Fibroblast of the aortic adventitia (primary cell): ENCODE measurements at regions not wholly inside any gene's neighbourhood (a gene's known extent, or its start where the extent isn't known, plus 50 kb on each side); places are given as distances from the start of the nearest gene placed in this dataset.
"Not testable (repeated sequence)": the region's sequence is repeated elsewhere in the genome, so short reads cannot be mapped to it uniquely, and the experiment has no call there.

Source experiments
- DNase-seq: peaks from one replicate; pipeline ENCODE4 v3.0.0-alpha.2; 2010; ENCODE audit warnings: low read depth
- H3K4me3 ChIP-seq: 2 replicates; pipeline ENCODE4 v1.5.1; 2011; ENCODE audit warnings: low read depth, mild to moderate bottlenecking, control low read depth, low read length, moderate library complexity
- TF ChIP-seq, protein P1 (sequence below): IDR thresholded peaks from 2 replicates; pipeline ENCODE4 v1.5.1; 2011; ENCODE audit warnings: mild to moderate bottlenecking, low read length, control low read depth, inconsistent platforms; ENCODE audit not compliant: insufficient read depth

DNA sequence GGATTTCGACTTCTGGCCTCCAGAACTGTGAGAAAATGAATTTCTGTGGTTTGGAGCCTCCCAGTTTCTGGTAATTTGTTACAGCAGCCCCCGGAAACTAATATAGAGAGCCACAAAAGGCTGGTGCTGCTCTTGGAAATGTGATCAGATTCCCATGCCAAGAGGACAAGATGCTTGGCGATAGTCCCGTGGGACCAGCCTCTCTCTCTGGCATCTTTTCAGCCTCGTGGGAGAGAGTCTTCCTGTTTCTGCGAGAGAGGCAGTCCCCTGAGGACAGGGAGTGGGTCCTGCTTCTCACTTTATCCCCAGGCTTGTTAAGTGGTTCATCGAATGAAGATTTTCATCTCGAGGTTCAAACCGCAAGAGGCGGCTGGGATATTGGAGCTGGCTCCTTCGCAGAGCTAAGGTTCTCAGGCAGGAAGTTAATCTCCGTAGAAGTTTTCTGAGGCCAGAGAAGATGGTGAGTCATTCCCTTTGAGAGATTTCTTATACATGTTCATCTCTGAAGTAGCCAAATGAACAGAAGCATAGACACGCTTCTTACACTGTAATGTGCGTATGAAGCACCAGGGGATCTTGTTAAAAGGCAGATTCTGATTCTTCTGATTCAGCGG is 211.6 kb upstream of the SDK2 start:
- H3K4me3 ChIP-seq: no peak overlapping the region
- TF ChIP-seq, protein P1, sequence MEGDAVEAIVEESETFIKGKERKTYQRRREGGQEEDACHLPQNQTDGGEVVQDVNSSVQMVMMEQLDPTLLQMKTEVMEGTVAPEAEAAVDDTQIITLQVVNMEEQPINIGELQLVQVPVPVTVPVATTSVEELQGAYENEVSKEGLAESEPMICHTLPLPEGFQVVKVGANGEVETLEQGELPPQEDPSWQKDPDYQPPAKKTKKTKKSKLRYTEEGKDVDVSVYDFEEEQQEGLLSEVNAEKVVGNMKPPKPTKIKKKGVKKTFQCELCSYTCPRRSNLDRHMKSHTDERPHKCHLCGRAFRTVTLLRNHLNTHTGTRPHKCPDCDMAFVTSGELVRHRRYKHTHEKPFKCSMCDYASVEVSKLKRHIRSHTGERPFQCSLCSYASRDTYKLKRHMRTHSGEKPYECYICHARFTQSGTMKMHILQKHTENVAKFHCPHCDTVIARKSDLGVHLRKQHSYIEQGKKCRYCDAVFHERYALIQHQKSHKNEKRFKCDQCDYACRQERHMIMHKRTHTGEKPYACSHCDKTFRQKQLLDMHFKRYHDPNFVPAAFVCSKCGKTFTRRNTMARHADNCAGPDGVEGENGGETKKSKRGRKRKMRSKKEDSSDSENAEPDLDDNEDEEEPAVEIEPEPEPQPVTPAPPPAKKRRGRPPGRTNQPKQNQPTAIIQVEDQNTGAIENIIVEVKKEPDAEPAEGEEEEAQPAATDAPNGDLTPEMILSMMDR: no peak
- no peak for DNase-seq

DNA sequence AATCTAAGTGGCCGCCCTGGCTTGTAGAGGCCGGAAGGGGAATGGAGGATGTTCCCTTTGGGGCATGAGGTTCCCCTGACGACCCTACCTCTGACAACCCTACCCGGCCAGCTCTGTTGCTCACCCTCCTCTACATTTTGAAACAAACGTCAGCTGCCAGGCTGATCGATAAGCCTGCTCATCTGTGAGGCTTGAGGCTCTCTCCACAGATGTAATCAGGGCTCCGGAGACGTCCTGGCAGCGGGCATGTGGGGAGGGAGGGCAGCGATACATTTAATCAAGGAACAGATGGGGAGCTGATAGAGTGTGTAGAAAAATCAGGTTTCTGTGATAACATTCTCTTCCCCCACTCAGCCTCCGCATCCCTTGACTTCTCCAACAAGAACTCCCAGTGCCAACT is 212.3 kb upstream of the SDK2 start:
- TF ChIP-seq, protein P1: no peak
- no peak overlapping the region for H3K4me3 ChIP-seq
- DNase-seq: no peak

DNA sequence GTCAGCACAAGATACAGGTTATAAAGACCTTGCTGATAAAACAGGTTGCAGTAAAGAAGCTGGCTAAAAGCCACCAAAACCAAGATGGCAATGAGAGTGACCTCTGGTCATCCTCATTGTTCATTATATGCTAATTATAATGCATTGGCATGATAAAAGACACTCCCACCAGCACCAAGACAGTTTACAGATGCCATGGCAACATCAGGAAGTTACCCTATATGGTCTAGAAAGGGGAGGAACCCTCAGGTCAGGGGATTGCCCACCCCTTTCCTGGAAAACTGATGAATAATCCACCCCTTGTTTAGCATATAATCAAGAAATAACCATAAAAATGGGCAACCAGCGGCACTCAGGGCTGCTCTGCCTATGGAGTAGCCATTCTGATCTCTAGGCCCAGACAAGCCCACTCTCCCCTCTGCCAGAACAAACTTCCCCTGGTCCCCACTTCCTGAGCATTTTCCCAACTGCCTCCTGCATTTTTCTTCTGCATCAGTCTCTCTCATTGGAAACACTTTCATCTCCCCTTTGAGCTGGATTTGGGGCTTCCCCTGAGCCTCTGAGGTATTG is 215.3 kb upstream of the SDK2 start:
- DNase-seq, H3K4me3 ChIP-seq: not testable (repeated sequence)

DNA sequence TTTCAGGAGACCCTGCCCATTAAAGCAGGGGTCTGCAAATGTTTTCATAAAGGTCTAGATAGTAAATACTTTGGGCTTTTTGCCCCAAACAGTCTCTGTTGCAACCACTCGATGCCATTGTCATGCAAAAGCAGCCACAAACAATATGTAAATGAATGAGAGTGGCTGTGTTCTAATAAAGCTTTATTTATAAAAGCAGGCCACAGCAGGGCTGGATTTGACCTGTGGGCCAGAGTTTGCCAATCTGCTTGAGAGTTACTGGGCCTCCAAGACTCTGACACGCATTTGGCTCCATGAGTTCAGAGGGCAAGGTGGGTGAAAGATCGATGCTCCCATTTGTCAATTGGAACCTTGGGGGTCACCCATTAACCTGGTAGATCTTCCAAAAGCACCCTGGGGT is 217.3 kb upstream of the SDK2 start:
- TF ChIP-seq, protein P1: no peak
- no peak for DNase-seq
- no peak overlapping the region for H3K4me3 ChIP-seq

DNA sequence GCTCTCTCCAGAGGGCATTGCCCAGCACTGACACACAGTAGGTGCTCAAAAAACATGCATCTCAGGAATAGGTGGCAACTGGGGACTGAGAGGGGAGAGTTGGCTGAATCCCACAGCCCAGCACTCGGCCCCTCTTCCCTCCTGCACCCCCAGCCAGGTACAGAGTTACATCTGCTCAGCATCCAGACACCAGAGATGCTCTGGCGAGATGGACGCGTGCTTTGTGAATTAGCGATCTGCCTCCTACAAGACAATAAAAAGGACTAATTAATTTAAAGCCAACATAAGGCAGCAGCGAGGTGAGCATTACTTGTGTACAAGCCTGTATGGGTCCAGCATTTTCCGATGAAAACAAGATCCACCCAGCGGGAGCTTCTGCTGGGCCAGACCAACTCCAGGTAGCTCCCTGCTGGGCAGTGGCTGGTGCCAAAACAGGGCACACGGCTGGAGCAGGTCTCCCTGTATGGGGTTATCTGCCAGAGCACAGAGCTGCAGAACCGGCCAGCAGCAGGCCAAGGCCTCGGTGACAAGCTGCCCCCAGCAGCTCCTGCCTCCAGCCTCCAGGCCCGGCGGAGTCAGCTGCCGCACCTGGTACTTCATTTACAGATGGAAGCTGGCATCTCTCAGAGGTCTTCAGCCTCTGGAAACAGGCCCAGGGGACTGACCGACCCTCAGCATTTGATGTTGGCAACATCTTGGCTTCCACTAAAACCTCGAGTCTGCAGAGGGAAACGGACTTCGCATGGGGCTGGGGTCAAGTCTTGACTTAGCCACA is 219.7 kb upstream of the SDK2 start:
- no peak for DNase-seq
- H3K4me3 ChIP-seq: no peak overlapping the region
- TF ChIP-seq, protein P1: no peak

DNA sequence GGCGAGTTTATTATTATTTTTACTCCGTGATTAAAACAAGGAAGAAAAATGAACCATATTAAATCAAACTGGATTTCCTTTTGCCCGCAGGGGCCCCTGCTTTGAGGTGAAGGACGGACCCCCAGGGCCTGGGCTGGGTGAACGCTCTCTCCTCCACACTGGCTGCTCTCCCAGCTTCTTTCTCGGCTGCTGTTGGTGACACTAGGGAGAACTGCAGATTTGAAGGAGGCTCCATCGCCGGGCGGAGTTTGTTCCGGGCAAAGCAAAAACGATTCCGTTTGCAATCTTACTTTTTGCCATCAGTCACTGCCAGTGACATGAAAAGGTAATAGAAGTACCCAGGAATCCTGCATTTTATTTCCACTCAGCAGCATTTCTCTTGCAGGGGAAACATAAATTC is 221.6 kb upstream of the SDK2 start:
- no peak overlapping the region for H3K4me3 ChIP-seq
- no peak for DNase-seq
- TF ChIP-seq, protein P1: no peak

DNA sequence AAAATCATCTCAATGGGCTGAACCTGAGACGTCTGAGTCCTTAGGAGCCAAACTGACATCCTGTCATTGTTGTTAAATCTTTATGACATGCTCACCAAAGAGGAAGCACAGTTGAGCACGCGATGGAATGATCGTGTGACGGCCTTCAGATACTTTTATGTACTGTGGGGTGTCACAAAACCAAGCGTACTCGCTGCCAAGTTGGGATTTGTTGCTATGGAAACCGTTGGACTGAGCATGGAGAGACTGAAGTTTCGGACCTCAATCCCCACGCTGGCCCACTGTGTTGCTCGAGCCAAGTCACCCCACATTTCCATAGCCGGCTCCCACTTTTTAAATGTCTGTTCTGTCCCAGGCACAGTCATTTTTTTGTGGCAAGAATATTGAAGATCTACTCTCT is 222.8 kb upstream of the SDK2 start:
- DNase-seq: no peak
- no peak overlapping the region for H3K4me3 ChIP-seq
- TF ChIP-seq, protein P1: no peak
